Activated T-cell treated with anti-CD3 and anti-CD28 coated beads for 4 hours (primary cell): ENCODE measurements at regions not wholly inside any gene's neighbourhood (a gene's known extent, or its start where the extent isn't known, plus 50 kb on each side); places are given as distances from the start of the nearest gene placed in this dataset.
"Not testable (repeated sequence)": the region's sequence is repeated elsewhere in the genome, so short reads cannot be mapped to it uniquely, and the experiment has no call there.

ENCODE experiments used
- DNase-seq: peaks from one replicate; pipeline ENCODE4 v3.0.0-alpha.2; 2020

GRCh38 chr12:131192951-131193350, 239.2 kb downstream of the ADGRD1 start:
- no peak for DNase-seq

DNA sequence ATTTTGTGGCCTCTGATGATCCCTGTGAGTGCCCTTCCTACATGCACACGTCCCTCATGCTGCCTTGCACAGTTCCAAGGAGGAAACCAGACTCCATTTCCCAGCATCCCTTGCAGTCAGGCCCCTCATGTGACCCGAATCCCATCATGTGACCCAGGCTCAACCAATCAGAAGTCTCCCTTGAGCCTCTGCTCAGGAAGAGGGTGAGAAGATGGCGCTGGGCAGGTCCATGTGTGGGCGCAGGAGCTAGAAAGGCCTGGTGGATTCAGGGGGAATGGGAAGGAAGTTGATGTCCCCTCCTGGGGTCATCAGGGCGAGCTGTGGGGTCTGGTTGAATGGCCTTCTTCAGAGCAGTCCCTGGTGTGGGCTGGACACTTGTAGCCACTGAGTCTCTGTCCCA, 240.5 kb downstream of the ADGRD1 start:
- no peak for DNase-seq

DNA sequence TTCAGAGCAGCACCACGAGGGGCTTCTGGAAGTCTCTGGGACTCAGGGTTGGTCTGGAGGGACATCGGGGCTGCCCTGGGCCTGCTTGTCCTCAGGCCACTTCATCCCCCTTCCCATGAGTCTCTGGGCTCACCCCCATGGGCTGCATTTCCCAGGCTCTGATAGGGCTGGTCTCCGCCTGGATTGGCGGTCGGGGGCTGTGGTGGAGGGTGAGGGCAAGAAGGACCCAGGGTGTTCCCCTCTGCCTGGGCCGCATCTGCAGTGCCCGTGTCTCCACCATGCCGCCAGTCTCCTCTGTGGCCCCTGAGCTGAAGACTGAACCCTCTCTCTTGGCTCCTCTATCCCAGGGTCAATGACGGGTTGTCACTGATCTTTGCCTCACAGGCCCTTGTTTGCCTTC, 242.1 kb downstream of the ADGRD1 start:
- DNase-seq, result no peak

GRCh38 chr12:131196220-131196619, 242.5 kb downstream of the ADGRD1 start:
- no peak for DNase-seq

GRCh38 chr12:131197490-131197889, 243.8 kb downstream of the ADGRD1 start:
- no peak for DNase-seq

GRCh38 chr12:131199221-131199620, 245.5 kb downstream of the ADGRD1 start:
- no peak for DNase-seq

- not testable (repeated sequence) for DNase-seq
These were observed 248.2 kb downstream of the ADGRD1 start for GRCh38 chr12:131201912-131202311.

DNA sequence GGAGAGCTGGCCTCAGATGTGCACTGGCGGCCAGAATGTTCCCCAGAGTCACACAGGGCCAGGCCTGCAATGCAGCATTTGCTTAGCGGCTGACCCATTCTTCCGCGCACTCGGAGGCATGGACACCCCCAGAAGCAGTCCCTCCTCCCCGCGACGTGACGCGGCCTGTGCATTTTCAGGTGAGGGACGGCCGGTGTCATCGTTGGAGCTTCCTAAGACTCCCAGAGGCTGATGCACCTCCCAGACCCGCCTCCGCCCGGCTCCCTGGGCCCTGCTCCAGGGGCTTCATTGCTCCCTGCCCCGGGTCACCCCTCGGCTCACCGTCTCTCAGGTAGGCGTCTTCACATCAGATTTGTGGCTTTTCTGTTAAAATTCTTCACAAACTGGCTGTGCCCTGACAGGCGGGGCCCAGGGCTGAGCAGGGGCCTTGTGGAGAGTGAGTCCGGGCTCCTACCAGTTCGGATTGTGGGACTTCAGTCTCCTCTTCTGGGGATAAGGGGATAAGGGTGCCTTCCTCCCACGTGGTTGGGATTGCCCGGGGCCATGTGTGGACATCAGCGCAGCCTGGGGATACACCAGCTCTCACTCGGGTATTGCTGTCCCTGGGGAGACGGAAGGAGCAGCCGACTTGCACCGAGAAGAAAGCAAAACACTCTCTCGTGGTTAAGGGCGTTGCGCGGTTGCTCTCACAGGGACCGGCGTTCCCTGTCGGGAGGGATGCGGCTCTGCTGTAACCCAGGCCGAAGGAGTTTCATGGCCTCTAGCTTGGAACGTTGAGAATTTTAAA, 249.1 kb downstream of the ADGRD1 start:
- DNase-seq, result no peak

GRCh38 chr12:131203666-131204415, 250.1 kb downstream of the ADGRD1 start:
- DNase-seq, result no peak

DNA sequence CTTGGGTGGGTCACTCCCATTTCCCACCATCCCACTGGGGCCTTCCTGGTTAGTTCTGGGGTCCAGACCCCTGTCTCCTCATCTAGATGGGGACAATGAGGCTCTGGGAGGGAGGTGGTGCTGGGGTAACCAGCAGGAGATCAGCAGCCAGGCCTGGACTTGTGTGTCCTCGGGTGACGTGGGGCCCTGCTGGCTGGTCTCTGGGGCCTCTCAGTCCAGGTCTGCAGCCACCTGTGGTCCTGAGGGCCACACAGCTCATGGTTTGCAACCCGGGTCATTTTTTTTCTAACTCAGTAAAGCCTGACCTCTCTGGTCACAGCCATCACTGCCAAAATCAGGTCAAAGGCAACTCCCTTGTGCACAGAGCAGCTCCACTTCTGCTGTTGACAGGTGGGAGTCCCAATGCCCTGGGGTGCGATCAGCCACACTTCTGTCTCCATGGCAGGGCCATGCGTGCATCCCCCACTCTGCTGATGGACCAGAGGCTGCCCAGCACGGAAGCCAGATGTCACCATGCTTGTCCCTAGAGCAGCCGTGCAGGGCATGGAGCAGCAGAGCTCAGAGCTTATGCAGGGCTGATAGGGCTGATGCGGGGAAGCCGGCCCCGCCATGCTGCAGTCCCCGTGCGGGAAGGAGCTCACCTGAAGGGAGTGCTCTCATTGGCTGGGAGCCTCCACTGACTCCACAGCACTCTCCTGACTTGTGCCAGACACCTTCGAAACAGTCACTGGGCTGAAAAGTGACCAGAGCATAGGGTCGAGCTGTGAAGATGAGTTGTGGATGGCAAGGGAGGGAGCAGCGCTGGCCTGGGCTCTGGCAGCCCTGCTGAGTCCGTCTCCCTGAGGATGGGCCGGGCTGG, 250.9 kb downstream of the ADGRD1 start:
- DNase-seq, result no peak

GRCh38 chr12:131205275-131205933, 251.7 kb downstream of the ADGRD1 start:
- DNase-seq, result not testable (repeated sequence)

- not testable (repeated sequence) for DNase-seq
These were observed 253.1 kb downstream of the ADGRD1 start for GRCh38 chr12:131206630-131207299.

- DNase-seq, result not testable (repeated sequence)
These were observed 253.6 kb downstream of the ADGRD1 start for GRCh38 chr12:131207300-131207660.

DNA sequence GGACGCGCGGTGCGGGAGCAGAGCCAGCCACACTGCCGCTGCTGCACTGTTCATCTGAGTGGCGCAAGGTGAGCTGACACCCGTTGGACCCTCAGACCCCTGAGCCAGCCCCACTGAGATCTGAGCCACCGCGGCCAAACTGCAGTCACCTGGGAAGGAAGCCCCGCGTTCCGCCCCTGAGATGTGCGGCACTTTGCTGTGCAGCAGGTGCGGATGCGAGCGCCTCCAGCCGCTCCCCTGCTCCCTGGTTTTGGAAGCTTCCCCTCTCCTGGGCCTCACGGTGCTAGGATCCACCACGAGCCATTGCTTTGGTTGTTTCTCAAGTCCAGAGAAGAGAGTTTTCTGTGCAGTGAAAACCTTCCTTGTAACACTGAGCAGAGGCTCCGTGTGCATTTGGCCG, 254.1 kb downstream of the ADGRD1 start:
- not testable (repeated sequence) for DNase-seq

GRCh38 chr12:131208425-131208824, 254.7 kb downstream of the ADGRD1 start:
- DNase-seq, result no peak

GRCh38 chr12:131209082-131210070, 255.7 kb downstream of the ADGRD1 start:
- no peak for DNase-seq

DNA sequence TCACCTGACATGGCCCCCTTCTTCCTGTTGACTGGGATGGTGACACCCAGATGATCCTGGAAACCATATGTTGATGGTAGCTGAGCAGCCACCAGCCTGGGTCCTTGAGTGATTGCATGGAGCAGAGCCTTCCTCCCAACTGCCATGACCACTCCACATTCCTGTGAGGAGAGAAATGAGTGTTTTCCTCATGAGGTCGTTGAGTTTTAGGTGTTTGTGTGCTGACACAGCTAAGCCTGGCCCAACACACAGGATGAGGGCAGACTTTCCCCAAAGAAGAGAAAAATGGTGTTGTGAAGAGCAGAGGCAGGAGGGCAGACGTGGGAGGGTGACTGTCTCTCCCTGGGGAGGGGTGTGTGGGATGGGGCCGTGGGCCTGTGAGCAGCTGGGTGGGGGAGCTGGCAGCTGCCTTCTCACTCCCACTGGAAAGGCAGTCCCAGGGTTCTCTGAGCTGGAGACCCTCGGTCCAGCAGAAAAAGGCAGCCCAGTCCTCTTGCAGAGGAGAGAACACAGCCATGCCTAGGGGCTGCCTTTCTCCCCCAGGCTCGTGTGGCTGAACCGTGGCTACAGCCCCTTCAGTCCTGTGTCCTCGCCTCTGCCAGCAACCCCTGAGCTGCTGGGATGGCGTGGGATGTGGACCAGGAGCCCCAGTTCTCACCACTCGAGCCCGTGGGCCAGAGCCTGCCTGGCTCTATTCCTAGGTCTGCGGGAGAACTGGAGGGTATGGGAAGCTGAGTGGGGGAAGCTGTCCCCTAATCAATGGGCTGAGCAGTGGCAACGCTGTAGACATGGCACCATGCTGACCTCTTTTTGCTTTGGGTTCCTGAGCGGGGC, 257.0 kb downstream of the ADGRD1 start:
- no peak for DNase-seq

- no peak for DNase-seq
These were observed 257.7 kb downstream of the ADGRD1 start for GRCh38 chr12:131211340-131211938.

DNA sequence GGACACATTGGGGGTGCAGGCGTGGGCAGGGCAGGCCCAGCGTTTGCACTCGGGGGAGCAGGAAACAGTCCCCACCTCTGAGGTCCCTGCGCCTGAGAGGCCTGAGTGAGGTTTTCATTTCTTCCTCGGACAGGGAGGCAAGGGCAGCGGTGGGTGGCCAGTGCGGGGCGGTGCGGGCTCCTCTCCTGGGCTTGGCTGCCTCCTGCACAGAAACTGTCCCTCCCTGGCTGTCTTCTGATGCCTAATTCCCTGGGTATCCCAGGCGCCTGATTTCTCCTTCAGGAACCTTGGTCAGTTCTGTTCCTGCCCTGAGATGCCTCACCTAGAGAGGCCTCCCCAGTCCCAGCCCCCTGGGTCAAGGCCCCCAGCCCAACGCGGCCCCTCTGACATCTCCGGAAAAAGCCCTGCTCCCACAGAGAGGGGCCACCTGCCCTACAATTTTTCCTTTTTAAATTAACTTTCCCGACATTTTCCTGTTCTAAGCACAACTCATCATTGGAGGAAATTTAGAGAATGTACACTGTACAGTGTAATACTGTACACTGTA, 260.3 kb downstream of the ADGRD1 start:
- DNase-seq, result no peak
